ENCODE measurements at regions not wholly inside any gene's neighbourhood (a gene's known extent, or its start where the extent isn't known, plus 50 kb on each side); places are given as distances from the start of the nearest gene placed in this dataset.

DNA sequence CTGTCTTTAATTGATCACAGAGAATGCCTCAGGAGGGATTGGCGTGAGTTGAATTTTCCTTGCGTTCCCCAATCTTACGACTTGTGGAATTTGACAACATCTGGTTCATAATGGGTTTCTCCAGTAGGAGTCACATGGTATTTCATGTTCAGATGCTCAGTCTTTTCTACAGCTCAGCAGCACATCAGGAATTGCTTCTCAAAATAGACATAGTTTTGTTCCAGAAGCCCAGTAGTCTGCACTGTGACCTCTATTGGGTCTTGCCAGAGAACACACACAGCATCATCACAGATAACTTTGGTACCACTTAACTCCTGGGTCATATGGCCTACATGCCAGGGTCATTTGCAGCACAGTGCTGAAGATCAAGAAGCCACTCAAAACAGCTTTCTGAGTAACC lies 282.5 kb upstream of the HTR2A start:
- ATAC-seq (ENCODE audit: low read depth) (no peak), DNase-seq (no peak)
- Histone ChIP-seq H2BK20ac (ENCODE audit: low read depth, low read length) (no peak overlapping the region), H4K91ac (ENCODE audit: insufficient read depth, low read depth, low read length) (no peak overlapping the region), H3K27me3 (ENCODE audit: control insufficient read depth, insufficient read depth, low read length) (no peaks in the 10 kb centered on the region), H3K14ac (replicated peaks; ENCODE audit: low read depth, low read length) (no peak overlapping the region), H2BK120ac (ENCODE audit: low read depth, low read length) (no peak overlapping the region), H3K36me3 (ENCODE audit: control insufficient read depth, insufficient read depth, low read length) (no peaks in the 10 kb centered on the region), H4K20me1 (ENCODE audit: insufficient read depth, low read length) (no peaks in the 10 kb centered on the region), H3K4me3 (ENCODE audit: insufficient read depth, low read depth, low read length) (no peak overlapping the region), H2BK15ac (ENCODE audit: low read depth, low read length) (no peak overlapping the region), H3K9me1 (ENCODE audit: insufficient read depth, low read length) (peaks cover 4% of the 10 kb centered on the region; the same call in 1 of the 2 replicates), H3K79me1 (ENCODE audit: low read depth in 1 of 2, low read length in 2 of 2) (no peaks in the 10 kb centered on the region), H3K18ac (ENCODE audit: low read depth, low read length) (no peak overlapping the region), H3K4me2 (ENCODE audit: low read depth, low read length) (no peak overlapping the region), H2AK5ac (ENCODE audit: low read depth, low read length) (no peak overlapping the region), H3K4ac (ENCODE audit: low read depth, low read length) (no peak overlapping the region), H3K9me3 (ENCODE audit: control insufficient read depth, insufficient read depth, low read length) (no peaks in the 10 kb centered on the region), H2AK9ac (replicated peaks; ENCODE audit: low read depth, low read length, poor library complexity) (no peak overlapping the region), H2AFZ (replicated peaks; ENCODE audit: low read length, poor library complexity) (no peak overlapping the region), H3K27ac (ENCODE audit: insufficient read depth, low read length) (no peak overlapping the region), H4K5ac (ENCODE audit: low read depth, low read length) (no peak overlapping the region), H3K23ac (ENCODE audit: low read depth, low read length) (no peak overlapping the region), H3K56ac (ENCODE audit: extremely low read depth, insufficient read depth, low read length) (no peak overlapping the region), H2BK5ac (ENCODE audit: low read depth, low read length, poor library complexity, severe bottlenecking) (no peak overlapping the region), H3K9ac (ENCODE audit: low read depth, low read length) (no peak overlapping the region), H3K4me1 (ENCODE audit: control insufficient read depth, insufficient read depth, low read length) (no peaks in the 10 kb centered on the region; the same call in 1 of the 2 replicates), H4K8ac (ENCODE audit: low read depth in 2 of 2, low read length in 2 of 2) (no peak overlapping the region)
- dilution Hi-C loops (cut with HindIII; ENCODE audit: low sequenced_read_pairs, unreplicated experiment) (no loop called here), in situ Hi-C loops (cut with MboI; ENCODE audit: low sequenced_read_pairs) (no loop called here), intact Hi-C loops (cut with micrococcal nuclease) (no loop called here)
- POLR2A ChIA-PET (ENCODE audit: unreplicated experiment) = interaction anchor here (0.6 kb wide), 1 partner anchor 429 kb away, joined by 3 read pairs; no protein-coding TSS in a partner anchor
- CTCF ChIA-PET = no interaction called here
- WGBS, 2 experiments (ENCODE audit: extremely low coverage in 2 of 2, insufficient read length in 1 of 2) = no CpG with 5 or more reads among the region's 3 CpGs
- TF ChIP-seq, protein P1, sequence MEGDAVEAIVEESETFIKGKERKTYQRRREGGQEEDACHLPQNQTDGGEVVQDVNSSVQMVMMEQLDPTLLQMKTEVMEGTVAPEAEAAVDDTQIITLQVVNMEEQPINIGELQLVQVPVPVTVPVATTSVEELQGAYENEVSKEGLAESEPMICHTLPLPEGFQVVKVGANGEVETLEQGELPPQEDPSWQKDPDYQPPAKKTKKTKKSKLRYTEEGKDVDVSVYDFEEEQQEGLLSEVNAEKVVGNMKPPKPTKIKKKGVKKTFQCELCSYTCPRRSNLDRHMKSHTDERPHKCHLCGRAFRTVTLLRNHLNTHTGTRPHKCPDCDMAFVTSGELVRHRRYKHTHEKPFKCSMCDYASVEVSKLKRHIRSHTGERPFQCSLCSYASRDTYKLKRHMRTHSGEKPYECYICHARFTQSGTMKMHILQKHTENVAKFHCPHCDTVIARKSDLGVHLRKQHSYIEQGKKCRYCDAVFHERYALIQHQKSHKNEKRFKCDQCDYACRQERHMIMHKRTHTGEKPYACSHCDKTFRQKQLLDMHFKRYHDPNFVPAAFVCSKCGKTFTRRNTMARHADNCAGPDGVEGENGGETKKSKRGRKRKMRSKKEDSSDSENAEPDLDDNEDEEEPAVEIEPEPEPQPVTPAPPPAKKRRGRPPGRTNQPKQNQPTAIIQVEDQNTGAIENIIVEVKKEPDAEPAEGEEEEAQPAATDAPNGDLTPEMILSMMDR (conservative IDR thresholded peaks at IDR 0.05; ENCODE audit: low read depth, low read length) = no peak
- TF ChIP-seq CEBPB (IDR thresholded peaks at IDR 0.05; ENCODE audit: low read depth, low read length) = no peak
- no peak for TF ChIP-seq MAFK (IDR thresholded peaks at IDR 0.05; ENCODE audit: low read depth, low read length)
- no peak for TF ChIP-seq CHD1 (IDR thresholded peaks at IDR 0.05; ENCODE audit: low read depth, low read length)
- no peak for TF ChIP-seq RAD21 (IDR thresholded peaks at IDR 0.05; ENCODE audit: low read length)
- no TSS peak for BruUV-seq (replicated peaks)
